CD4-positive, CD25-positive, alpha-beta regulatory T cell (primary cell): ENCODE measurements at regions not wholly inside any gene's neighbourhood (a gene's known extent, or its start where the extent isn't known, plus 50 kb on each side); places are given as distances from the start of the nearest gene placed in this dataset.

ENCODE experiments used
- ATAC-seq, 2 donors: fragments of 150-1000 bp; cut with Tn5 transposase; one replicate each; pipeline ENCODE4 v1.10.0; 2021; ENCODE audit warnings: low read depth in 2 of 2, moderate number of reproducible peaks in 2 of 2, moderate library complexity in 1 of 2
- DNase-seq, 3 donors: peaks; one replicate each; pipeline versions ENCODE4 v3.0.0 to v3.0.0-alpha.2; 2012 to 2022; ENCODE audit warnings: mixed read lengths in 1 of 3
- H3K27ac ChIP-seq: one replicate; pipeline ENCODE4 v1.7.0; 2013; ENCODE audit warnings: mild to moderate bottlenecking, low read length; ENCODE audit not compliant: insufficient read depth, poor library complexity, severe bottlenecking
- H3K27me3 ChIP-seq: one replicate; pipeline ENCODE4 v1.7.0; 2013; ENCODE audit warnings: low read length; ENCODE audit not compliant: control insufficient read depth, insufficient read depth
- H3K36me3 ChIP-seq: one replicate; pipeline ENCODE4 v1.7.0; 2013; ENCODE audit warnings: mild to moderate bottlenecking, low read length, moderate library complexity; ENCODE audit not compliant: control insufficient read depth, insufficient read depth
- H3K4me1 ChIP-seq: 2 replicates; pipeline ENCODE4 v1.7.0; 2013; ENCODE audit warnings: mild to moderate bottlenecking, low read length; ENCODE audit not compliant: insufficient read depth, control insufficient read depth, poor library complexity, severe bottlenecking
- H3K4me3 ChIP-seq: one replicate; pipeline ENCODE4 v1.7.0; 2013; ENCODE audit warnings: low read depth, mild to moderate bottlenecking, low read length, moderate library complexity
- H3K9me3 ChIP-seq, 2 experiments: 1 replicate in 1 of 2; 2 replicates in 1 of 2; pipeline ENCODE4 v1.7.0; 2013; ENCODE audit warnings: low read length in 2 of 2, mild to moderate bottlenecking in 1 of 2, moderate library complexity in 1 of 2; ENCODE audit not compliant: control insufficient read depth in 2 of 2
- H3K27ac Mint-ChIP-seq, 3 donors: one replicate each; pipeline ENCODE4 v1.8.0; 2020 to 2022; ENCODE audit warnings: mild to moderate bottlenecking in 3 of 3, mixed read lengths in 3 of 3, moderate library complexity in 2 of 3
- H3K27me3 Mint-ChIP-seq: one replicate; pipeline ENCODE4 v1.8.0; 2022; ENCODE audit warnings: mild to moderate bottlenecking, mixed read lengths
- H3K36me3 Mint-ChIP-seq: one replicate; pipeline ENCODE4 v1.8.0; 2020; ENCODE audit warnings: mixed read lengths
- H3K4me1 Mint-ChIP-seq, 4 donors: one replicate each; pipeline ENCODE4 v1.8.0; 2020 to 2022; ENCODE audit warnings: mixed read lengths in 4 of 4, mild to moderate bottlenecking in 1 of 4
- H3K4me3 Mint-ChIP-seq, 4 donors: one replicate each; pipeline ENCODE4 v1.8.0; 2020 to 2022; ENCODE audit warnings: mild to moderate bottlenecking in 4 of 4, mixed read lengths in 4 of 4, moderate library complexity in 3 of 4
- H3K9me3 Mint-ChIP-seq, 7 donors: one replicate each; pipeline ENCODE4 v1.8.0; 2020 to 2022; ENCODE audit warnings: mixed read lengths in 7 of 7, mild to moderate bottlenecking in 3 of 7, moderate library complexity in 2 of 7

GRCh38 chr5:15256485-15256884 lies 243.5 kb upstream of the FBXL7 start:
- Histone ChIP-seq H3K4me3 (no peak overlapping the region), H3K27ac (no peak overlapping the region), H3K36me3 (no peaks in the 10 kb centered on the region), H3K4me1 (no peaks in the 10 kb centered on the region), H3K27me3 (no peaks in the 10 kb centered on the region), H3K9me3 (no peaks in the 10 kb centered on the region)
- H3K36me3 Mint-ChIP-seq, result no peaks in the 10 kb centered on the region
- no peaks in the 10 kb centered on the region for H3K27me3 Mint-ChIP-seq
- no peak for ATAC-seq
- H3K4me1 Mint-ChIP-seq, result no peaks in the 10 kb centered on the region
- no peak overlapping the region for H3K4me3 Mint-ChIP-seq
- no peak overlapping the region for H3K27ac Mint-ChIP-seq
- DNase-seq, result no peak
- H3K9me3 Mint-ChIP-seq, result peaks cover 0 to 14% (median 3%) of the 10 kb centered on the region in 7 donors

GRCh38 chr5:15255576-15255975 lies 244.4 kb upstream of the FBXL7 start:
- Histone ChIP-seq H3K4me3 (no peak overlapping the region), H3K27ac (no peak overlapping the region), H3K36me3 (no peaks in the 10 kb centered on the region), H3K4me1 (no peaks in the 10 kb centered on the region), H3K9me3 (no peaks in the 10 kb centered on the region), H3K27me3 (no peaks in the 10 kb centered on the region)
- no peaks in the 10 kb centered on the region for H3K27me3 Mint-ChIP-seq
- no peaks in the 10 kb centered on the region for H3K4me1 Mint-ChIP-seq
- ATAC-seq (no peak), DNase-seq (no peak)
- no peaks in the 10 kb centered on the region for H3K36me3 Mint-ChIP-seq
- no peak overlapping the region for H3K27ac Mint-ChIP-seq
- H3K4me3 Mint-ChIP-seq, result no peak overlapping the region
- H3K9me3 Mint-ChIP-seq, result peaks cover 0 to 20% (median 4%) of the 10 kb centered on the region in 7 donors

DNA sequence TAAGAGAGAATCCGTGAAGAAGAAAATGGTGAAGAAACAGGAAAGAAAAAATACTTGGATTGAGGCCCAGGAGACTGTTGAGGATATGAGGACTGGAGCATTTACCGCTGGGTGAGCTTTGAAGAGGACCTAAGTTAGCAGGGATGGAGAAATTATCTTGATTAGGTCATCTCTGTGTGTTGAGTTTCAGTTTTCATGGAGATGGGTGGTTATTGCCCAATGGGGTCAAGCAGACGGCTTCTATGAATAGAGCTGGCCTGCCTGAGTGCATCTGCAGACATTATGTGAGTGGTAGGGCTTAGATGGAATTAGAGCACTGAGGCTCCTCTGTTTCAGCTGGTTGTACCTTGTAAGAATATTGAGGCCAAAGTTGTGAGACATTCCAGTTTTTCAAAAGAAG lies 245.4 kb upstream of the FBXL7 start:
- no peak for ATAC-seq
- DNase-seq, result no peak
- Mint-ChIP-seq H3K36me3 (no peaks in the 10 kb centered on the region), H3K9me3 (peaks cover 0 to 20% (median 4%) of the 10 kb centered on the region in 7 donors), H3K27me3 (no peaks in the 10 kb centered on the region), H3K4me3 (no peak overlapping the region), H3K4me1 (no peaks in the 10 kb centered on the region), H3K27ac (no peak overlapping the region)
- no peaks in the 10 kb centered on the region for H3K27me3 ChIP-seq
- peaks cover 0 to 1% of the 10 kb centered on the region in 2 experiments for H3K9me3 ChIP-seq
- H3K4me3 ChIP-seq, result no peak overlapping the region
- H3K4me1 ChIP-seq, result no peaks in the 10 kb centered on the region
- H3K27ac ChIP-seq, result no peak overlapping the region
- no peaks in the 10 kb centered on the region for H3K36me3 ChIP-seq

- Histone ChIP-seq H3K27me3 (no peaks in the 10 kb centered on the region), H3K36me3 (no peaks in the 10 kb centered on the region), H3K4me3 (no peak overlapping the region), H3K27ac (no peak overlapping the region), H3K4me1 (no peaks in the 10 kb centered on the region), H3K9me3 (peaks cover 0 to 1% of the 10 kb centered on the region in 2 experiments)
- no peak for ATAC-seq
- H3K9me3 Mint-ChIP-seq, result peaks cover 1 to 15% (median 4%) of the 10 kb centered on the region in 7 donors
- no peaks in the 10 kb centered on the region for H3K27me3 Mint-ChIP-seq
- H3K4me3 Mint-ChIP-seq, result no peak overlapping the region
- no peak overlapping the region for H3K27ac Mint-ChIP-seq
- H3K4me1 Mint-ChIP-seq, result no peaks in the 10 kb centered on the region
- H3K36me3 Mint-ChIP-seq, result no peaks in the 10 kb centered on the region
- DNase-seq, result no peak
Measured at GRCh38 chr5:15252331-15252730, 247.6 kb upstream of the FBXL7 start.

GRCh38 chr5:15249152-15249551 lies 250.8 kb upstream of the FBXL7 start:
- ATAC-seq (no peak), DNase-seq (no peak)
- Histone ChIP-seq H3K27ac (no peak overlapping the region), H3K27me3 (no peaks in the 10 kb centered on the region), H3K9me3 (peaks cover 5 to 13% of the 10 kb centered on the region in 2 experiments), H3K36me3 (no peaks in the 10 kb centered on the region), H3K4me3 (no peak overlapping the region), H3K4me1 (no peaks in the 10 kb centered on the region)
- H3K9me3 Mint-ChIP-seq, result peaks cover 4 to 36% (median 9%) of the 10 kb centered on the region in 7 donors
- no peaks in the 10 kb centered on the region for H3K36me3 Mint-ChIP-seq
- no peaks in the 10 kb centered on the region for H3K4me1 Mint-ChIP-seq
- no peak overlapping the region for H3K27ac Mint-ChIP-seq
- H3K4me3 Mint-ChIP-seq, result no peak overlapping the region
- no peaks in the 10 kb centered on the region for H3K27me3 Mint-ChIP-seq

- H3K4me1 ChIP-seq, result no peaks in the 10 kb centered on the region
- no peaks in the 10 kb centered on the region for H3K36me3 ChIP-seq
- Mint-ChIP-seq H3K27me3 (no peaks in the 10 kb centered on the region), H3K27ac (no peak overlapping the region), H3K4me3 (no peak overlapping the region), H3K36me3 (no peaks in the 10 kb centered on the region), H3K9me3 (peaks cover 5 to 39% (median 10%) of the 10 kb centered on the region in 7 donors), H3K4me1 (no peaks in the 10 kb centered on the region)
- no peak overlapping the region for H3K27ac ChIP-seq
- ATAC-seq, result no peak
- peaks cover 5 to 13% of the 10 kb centered on the region in 2 experiments for H3K9me3 ChIP-seq
- DNase-seq, result no peak
- H3K27me3 ChIP-seq, result no peaks in the 10 kb centered on the region
- no peak overlapping the region for H3K4me3 ChIP-seq
Measured at GRCh38 chr5:15248731-15249130, 251.2 kb upstream of the FBXL7 start.

GRCh38 chr5:15245913-15246312 lies 254.1 kb upstream of the FBXL7 start:
- Histone ChIP-seq H3K27ac (no peak overlapping the region), H3K4me1 (no peaks in the 10 kb centered on the region), H3K27me3 (no peaks in the 10 kb centered on the region), H3K4me3 (no peak overlapping the region), H3K36me3 (no peaks in the 10 kb centered on the region), H3K9me3 (peaks cover 5 to 13% of the 10 kb centered on the region in 2 experiments)
- no peak for DNase-seq
- H3K4me3 Mint-ChIP-seq, result no peak overlapping the region
- H3K4me1 Mint-ChIP-seq, result no peaks in the 10 kb centered on the region
- ATAC-seq, result no peak
- peaks cover 5 to 24% (median 10%) of the 10 kb centered on the region in 7 donors for H3K9me3 Mint-ChIP-seq
- no peaks in the 10 kb centered on the region for H3K36me3 Mint-ChIP-seq
- no peaks in the 10 kb centered on the region for H3K27me3 Mint-ChIP-seq
- H3K27ac Mint-ChIP-seq, result no peak overlapping the region

DNA sequence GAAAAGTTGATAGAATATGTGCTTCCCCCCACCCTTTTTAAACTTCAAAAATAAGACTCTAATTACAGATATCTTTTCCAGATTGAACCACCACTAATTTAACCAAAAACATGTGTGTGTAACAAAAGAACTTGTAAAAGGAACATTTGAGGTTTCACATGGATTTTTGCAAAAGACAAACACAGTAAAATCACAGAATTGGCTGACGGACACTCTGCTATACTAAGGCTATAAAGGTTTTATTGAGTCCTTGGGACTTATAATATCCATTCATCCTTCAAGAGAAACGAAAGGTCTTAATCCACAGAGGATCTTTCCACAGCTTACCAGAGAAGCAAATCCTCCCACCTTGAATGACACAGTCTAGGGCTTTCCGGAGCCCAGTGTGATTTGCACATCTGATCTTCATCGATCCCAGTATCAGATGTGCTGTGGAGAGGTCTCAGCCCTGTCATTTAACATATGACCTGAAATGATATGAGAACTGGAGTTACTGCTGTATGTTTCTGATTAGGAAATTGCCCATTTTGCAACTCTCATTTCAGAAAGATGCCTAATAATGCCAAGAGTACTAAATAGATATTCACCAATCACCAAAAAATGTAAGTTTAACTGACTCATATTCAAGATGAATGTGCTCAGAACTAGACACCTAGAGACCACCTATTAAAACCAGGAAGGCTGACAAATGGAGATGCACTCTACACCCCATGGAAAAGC lies 256.5 kb upstream of the FBXL7 start:
- H3K9me3 Mint-ChIP-seq, result peaks cover 5 to 24% (median 11%) of the 10 kb centered on the region in 7 donors
- no peaks in the 10 kb centered on the region for H3K27me3 Mint-ChIP-seq
- Histone ChIP-seq H3K9me3 (peaks cover 3 to 17% of the 10 kb centered on the region in 2 experiments), H3K4me1 (no peaks in the 10 kb centered on the region), H3K4me3 (no peak overlapping the region), H3K36me3 (no peaks in the 10 kb centered on the region), H3K27ac (no peak overlapping the region), H3K27me3 (no peaks in the 10 kb centered on the region)
- no peak overlapping the region for H3K27ac Mint-ChIP-seq
- H3K4me3 Mint-ChIP-seq, result no peak overlapping the region
- no peak for ATAC-seq
- no peaks in the 10 kb centered on the region for H3K4me1 Mint-ChIP-seq
- H3K36me3 Mint-ChIP-seq, result no peaks in the 10 kb centered on the region
- no peak for DNase-seq
